Activated CD4-positive, alpha-beta T cell treated with anti-CD3 and anti-CD28 coated beads for 36 hours (primary cell): ENCODE measurements at regions not wholly inside any gene's neighbourhood (a gene's known extent, or its start where the extent isn't known, plus 50 kb on each side); places are given as distances from the start of the nearest gene placed in this dataset.

ENCODE experiments used
- ATAC-seq: fragments of 200-7000 bp; cut with Tn5 transposase; one replicate; pipeline ENCODE4 v1.10.0; 2021; ENCODE audit warnings: mild to moderate bottlenecking, moderate library complexity
- CTCF ChIA-PET: fragments of 350-600 bp; sonication (Branson Sonifier 250); formaldehyde crosslinking; loops from one replicate; lab custom pipeline; 2021; ENCODE audit warnings: antibody characterized with exemption; lab: Charles Lee
- POLR2A ChIA-PET: fragments of 350-600 bp; sonication (Branson Sonifier 250); formaldehyde crosslinking; loops from one replicate; lab custom pipeline; 2021; ENCODE audit warnings: antibody characterized with exemption, inconsistent platforms; lab: Charles Lee
- DNase-seq: peaks from one replicate; pipeline ENCODE4 v3.0.0-alpha.2; 2020
- H3K27ac Mint-ChIP-seq: one replicate; pipeline ENCODE4 v1.8.0; 2021; ENCODE audit warnings: mixed read lengths
- H3K27me3 Mint-ChIP-seq: one replicate; pipeline ENCODE4 v1.8.0; 2021; ENCODE audit warnings: mixed read lengths
- H3K36me3 Mint-ChIP-seq: one replicate; pipeline ENCODE4 v1.8.0; 2021; ENCODE audit warnings: low read depth, mixed read lengths
- H3K4me1 Mint-ChIP-seq: one replicate; pipeline ENCODE4 v1.8.0; 2021; ENCODE audit warnings: mixed read lengths
- H3K4me3 Mint-ChIP-seq: one replicate; pipeline ENCODE4 v1.8.0; 2021; ENCODE audit warnings: mild to moderate bottlenecking, moderate library complexity, mixed read lengths
- H3K9me3 Mint-ChIP-seq: one replicate; pipeline ENCODE4 v1.8.0; 2021; ENCODE audit warnings: low read depth, mixed read lengths
- intact Hi-C, 2 experiments: fragments of 100-400 bp; cut with DNase I in 1 of 2; cut with micrococcal nuclease in 1 of 2; formaldehyde crosslinking; loops; one replicate each; pipeline versions ENCODE4 v1.14.2 to v1.15.1; 2022 to 2024; cut with DNase I, micrococcal nuclease

- no peaks in the 10 kb centered on the region for H3K36me3 Mint-ChIP-seq
- no peak overlapping the region for H3K4me3 Mint-ChIP-seq
- no peak overlapping the region for H3K27ac Mint-ChIP-seq
- H3K27me3 Mint-ChIP-seq: peaks cover 23% of the 10 kb centered on the region
- intact Hi-C loops: loop anchor here in 1 of 2 experiments (10.0 kb wide), 1 partner anchor 705 kb away; no protein-coding TSS in a partner anchor
- DNase-seq (peak; percentile 50), ATAC-seq (peak; percentile 95)
- H3K9me3 Mint-ChIP-seq: no peaks in the 10 kb centered on the region
- peaks cover 11% of the 10 kb centered on the region for H3K4me1 Mint-ChIP-seq
- POLR2A ChIA-PET: no interaction called here
- CTCF ChIA-PET: no interaction called here
Measured at GRCh38 chr4:26020083-26020668, 106.2 kb downstream of the SMIM20 start.

GRCh38 chr4:26020881-26021280, 106.9 kb downstream of the SMIM20 start:
- intact Hi-C loops: loop anchor here in 1 of 2 experiments (10.0 kb wide), 1 partner anchor 704 kb away; no protein-coding TSS in a partner anchor

GRCh38 chr4:26021417-26022345, 107.7 kb downstream of the SMIM20 start:
- Mint-ChIP-seq H3K27ac (no peak overlapping the region), H3K4me3 (no peak overlapping the region), H3K4me1 (peaks cover 11% of the 10 kb centered on the region), H3K27me3 (peaks cover 17% of the 10 kb centered on the region), H3K36me3 (no peaks in the 10 kb centered on the region), H3K9me3 (no peaks in the 10 kb centered on the region)
- ChIA-PET CTCF (interaction anchor here (0.6 to 0.9 kb wide), 2 partner anchors 12 to 183 kb away, joined by 3 to 4 read pairs; no protein-coding TSS in a partner anchor), POLR2A (no interaction called here)
- ATAC-seq: no peak
- DNase-seq: no peak
- intact Hi-C loops: loop anchor here in 1 of 2 experiments (10.0 kb wide), 1 partner anchor 703 kb away; no protein-coding TSS in a partner anchor

More at GRCh38 chr4:26020881-26021280, 106.9 kb downstream of the SMIM20 start:
- no peak for DNase-seq
- Mint-ChIP-seq H3K27me3 (peaks cover 19% of the 10 kb centered on the region), H3K27ac (no peak overlapping the region), H3K9me3 (no peaks in the 10 kb centered on the region), H3K4me1 (peaks cover 11% of the 10 kb centered on the region), H3K36me3 (no peaks in the 10 kb centered on the region), H3K4me3 (no peak overlapping the region)
- ChIA-PET CTCF (no interaction called here), POLR2A (no interaction called here)
- no peak for ATAC-seq

- Mint-ChIP-seq H3K27ac (no peak overlapping the region), H3K4me1 (peaks cover 11% of the 10 kb centered on the region), H3K27me3 (peaks cover 17% of the 10 kb centered on the region), H3K36me3 (no peaks in the 10 kb centered on the region), H3K4me3 (no peak overlapping the region), H3K9me3 (no peaks in the 10 kb centered on the region)
- ChIA-PET POLR2A (no interaction called here), CTCF (interaction anchor here (0.6 to 0.9 kb wide), 2 partner anchors 11 to 182 kb away, joined by 3 to 4 read pairs; no protein-coding TSS in a partner anchor)
- no peak for ATAC-seq
- intact Hi-C loops: loop anchor here in 1 of 2 experiments (10.0 kb wide), 1 partner anchor 702 kb away; no protein-coding TSS in a partner anchor
- DNase-seq: no peak
Measured at GRCh38 chr4:26022346-26023202, 108.6 kb downstream of the SMIM20 start.

- Mint-ChIP-seq H3K36me3 (no peaks in the 10 kb centered on the region), H3K4me1 (peaks cover 11% of the 10 kb centered on the region), H3K27me3 (peaks cover 17% of the 10 kb centered on the region), H3K9me3 (no peaks in the 10 kb centered on the region), H3K4me3 (no peak overlapping the region), H3K27ac (no peak overlapping the region)
- ChIA-PET CTCF (no interaction called here), POLR2A (no interaction called here)
- intact Hi-C loops: loop anchor here in 1 of 2 experiments (10.0 kb wide), 1 partner anchor 701 kb away; no protein-coding TSS in a partner anchor
- ATAC-seq: no peak
- DNase-seq: no peak
Measured at GRCh38 chr4:26023203-26023972, 109.4 kb downstream of the SMIM20 start.

GRCh38 chr4:26024079-26024478, 110.1 kb downstream of the SMIM20 start:
- Mint-ChIP-seq H3K4me3 (no peak overlapping the region), H3K27me3 (peaks cover 17% of the 10 kb centered on the region), H3K4me1 (peaks cover 11% of the 10 kb centered on the region), H3K27ac (no peak overlapping the region), H3K9me3 (no peaks in the 10 kb centered on the region), H3K36me3 (no peaks in the 10 kb centered on the region)
- ATAC-seq: no peak
- intact Hi-C loops: loop anchor here in 1 of 2 experiments (10.0 kb wide), 1 partner anchor 701 kb away; no protein-coding TSS in a partner anchor
- DNase-seq: no peak
- ChIA-PET CTCF (interaction anchor here (1.5 kb wide), 1 partner anchor 306 kb away, joined by 5 read pairs; no protein-coding TSS in a partner anchor), POLR2A (no interaction called here)

- no peak overlapping the region for H3K4me3 Mint-ChIP-seq
Measured at GRCh38 chr4:26028133-26028792, 114.2 kb downstream of the SMIM20 start.

GRCh38 chr4:26028793-26029567, 115.0 kb downstream of the SMIM20 start:
- DNase-seq (peak; percentile 88), ATAC-seq (peak; percentile 94)
- Mint-ChIP-seq H3K27me3 (peaks cover 11% of the 10 kb centered on the region), H3K27ac (no peak overlapping the region), H3K9me3 (peaks cover 4% of the 10 kb centered on the region), H3K36me3 (no peaks in the 10 kb centered on the region), H3K4me1 (peaks cover 12% of the 10 kb centered on the region), H3K4me3 (no peak overlapping the region)
- POLR2A ChIA-PET: no interaction called here
- CTCF ChIA-PET: interaction anchor here (0.7 to 3.7 kb wide), 17 partner anchors 9 to 391 kb away, joined by 3 to 32 read pairs (median 4); no protein-coding TSS in a partner anchor
- intact Hi-C loops: loop anchor here (1.0 to 10.0 kb wide), 5 partner anchors 296 to 982 kb away; no protein-coding TSS in a partner anchor

More at GRCh38 chr4:26028133-26028792, 114.2 kb downstream of the SMIM20 start:
- DNase-seq (no peak), ATAC-seq (no peak)
- Mint-ChIP-seq H3K27ac (no peak overlapping the region), H3K36me3 (no peaks in the 10 kb centered on the region), H3K27me3 (peaks cover 17% of the 10 kb centered on the region), H3K4me1 (peaks cover 12% of the 10 kb centered on the region), H3K9me3 (peaks cover 2% of the 10 kb centered on the region)
- ChIA-PET POLR2A (no interaction called here), CTCF (interaction anchor here (1.0 to 3.7 kb wide), 5 partner anchors 35 to 381 kb away, joined by 4 to 32 read pairs (median 4); no protein-coding TSS in a partner anchor)
- intact Hi-C loops: loop anchor here (1.0 to 10.0 kb wide), 5 partner anchors 297 to 983 kb away; no protein-coding TSS in a partner anchor

GRCh38 chr4:26029568-26030131, 115.6 kb downstream of the SMIM20 start:
- no peak overlapping the region for H3K4me3 Mint-ChIP-seq
- peaks cover 4% of the 10 kb centered on the region for H3K9me3 Mint-ChIP-seq
- H3K27ac Mint-ChIP-seq: no peak overlapping the region
- ATAC-seq (no peak), DNase-seq (peak; percentile 15)
- ChIA-PET CTCF (interaction anchor here (0.6 to 3.7 kb wide), 17 partner anchors 8 to 390 kb away, joined by 3 to 32 read pairs (median 4); no protein-coding TSS in a partner anchor), POLR2A (interaction anchor here (1.1 kb wide), 1 partner anchor 296 kb away, joined by 4 read pairs; no protein-coding TSS in a partner anchor)
- no peaks in the 10 kb centered on the region for H3K36me3 Mint-ChIP-seq
- peaks cover 14% of the 10 kb centered on the region for H3K4me1 Mint-ChIP-seq
- intact Hi-C loops: loop anchor here (1.0 to 10.0 kb wide), 4 partner anchors 301 to 981 kb away; no protein-coding TSS in a partner anchor
- peaks cover 8% of the 10 kb centered on the region for H3K27me3 Mint-ChIP-seq
